HEK293 (cell line): ENCODE measurements at regions not wholly inside any gene's neighbourhood (a gene's known extent, or its start where the extent isn't known, plus 50 kb on each side); places are given as distances from the start of the nearest gene placed in this dataset.

Experiments
- ZNF146 ChIP-seq: fragments of 450-650 bp; formaldehyde crosslinking; IDR thresholded peaks from 2 replicates; pipeline ENCODE4 v1.5.1; 2016; ENCODE audit warnings: missing biosample characterization, missing genetic modification characterization
- TF ChIP-seq, protein P1 (sequence below): fragments of 450-650 bp; formaldehyde crosslinking; IDR thresholded peaks from 2 replicates; pipeline ENCODE4 v1.5.1; 2016; ENCODE audit warnings: missing biosample characterization, missing genetic modification characterization
- TF ChIP-seq, protein P2 (sequence below): fragments of 450-650 bp; formaldehyde crosslinking; IDR thresholded peaks from 2 replicates; pipeline ENCODE4 v1.5.1; 2016; ENCODE audit warnings: missing biosample characterization, missing genetic modification characterization

DNA sequence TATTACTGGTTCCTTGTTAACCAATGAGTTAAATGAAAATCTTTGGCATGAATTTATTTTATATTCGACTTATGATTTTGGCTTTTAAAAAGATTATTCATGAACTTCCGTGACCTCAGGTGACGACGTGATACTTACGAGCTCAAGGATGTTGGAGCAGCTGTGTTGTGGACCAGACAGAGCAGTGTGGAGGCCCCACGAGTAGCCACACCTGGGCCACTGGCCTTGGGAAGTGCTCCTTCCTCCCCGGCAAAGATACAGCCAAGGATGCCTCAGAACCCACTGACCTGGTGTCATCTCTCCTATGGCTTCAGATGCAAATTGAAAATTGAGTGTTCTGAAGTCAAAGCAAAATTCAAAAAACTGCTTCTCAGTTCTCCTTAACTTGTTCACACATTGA is 147.5 kb upstream of the PPP2R2D start:
- TF ChIP-seq ZNF146, result no peak
- TF ChIP-seq, protein P1, sequence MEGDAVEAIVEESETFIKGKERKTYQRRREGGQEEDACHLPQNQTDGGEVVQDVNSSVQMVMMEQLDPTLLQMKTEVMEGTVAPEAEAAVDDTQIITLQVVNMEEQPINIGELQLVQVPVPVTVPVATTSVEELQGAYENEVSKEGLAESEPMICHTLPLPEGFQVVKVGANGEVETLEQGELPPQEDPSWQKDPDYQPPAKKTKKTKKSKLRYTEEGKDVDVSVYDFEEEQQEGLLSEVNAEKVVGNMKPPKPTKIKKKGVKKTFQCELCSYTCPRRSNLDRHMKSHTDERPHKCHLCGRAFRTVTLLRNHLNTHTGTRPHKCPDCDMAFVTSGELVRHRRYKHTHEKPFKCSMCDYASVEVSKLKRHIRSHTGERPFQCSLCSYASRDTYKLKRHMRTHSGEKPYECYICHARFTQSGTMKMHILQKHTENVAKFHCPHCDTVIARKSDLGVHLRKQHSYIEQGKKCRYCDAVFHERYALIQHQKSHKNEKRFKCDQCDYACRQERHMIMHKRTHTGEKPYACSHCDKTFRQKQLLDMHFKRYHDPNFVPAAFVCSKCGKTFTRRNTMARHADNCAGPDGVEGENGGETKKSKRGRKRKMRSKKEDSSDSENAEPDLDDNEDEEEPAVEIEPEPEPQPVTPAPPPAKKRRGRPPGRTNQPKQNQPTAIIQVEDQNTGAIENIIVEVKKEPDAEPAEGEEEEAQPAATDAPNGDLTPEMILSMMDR (tag by site-specific recombination), result no peak
- TF ChIP-seq, protein P2, sequence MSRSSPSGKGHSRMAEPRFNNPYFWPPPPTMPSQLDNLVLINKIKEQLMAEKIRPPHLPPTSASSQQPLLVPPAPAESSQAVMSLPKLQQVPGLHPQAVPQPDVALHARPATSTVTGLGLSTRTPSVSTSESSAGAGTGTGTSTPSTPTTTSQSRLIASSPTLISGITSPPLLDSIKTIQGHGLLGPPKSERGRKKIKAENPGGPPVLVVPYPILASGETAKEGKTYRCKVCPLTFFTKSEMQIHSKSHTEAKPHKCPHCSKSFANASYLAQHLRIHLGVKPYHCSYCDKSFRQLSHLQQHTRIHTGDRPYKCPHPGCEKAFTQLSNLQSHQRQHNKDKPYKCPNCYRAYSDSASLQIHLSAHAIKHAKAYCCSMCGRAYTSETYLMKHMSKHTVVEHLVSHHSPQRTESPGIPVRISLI (tag by site-specific recombination), result no peak
